ENCODE measurements at regions not wholly inside any gene's neighbourhood (a gene's known extent, or its start where the extent isn't known, plus 50 kb on each side); places are given as distances from the start of the nearest gene placed in this dataset.

DNA sequence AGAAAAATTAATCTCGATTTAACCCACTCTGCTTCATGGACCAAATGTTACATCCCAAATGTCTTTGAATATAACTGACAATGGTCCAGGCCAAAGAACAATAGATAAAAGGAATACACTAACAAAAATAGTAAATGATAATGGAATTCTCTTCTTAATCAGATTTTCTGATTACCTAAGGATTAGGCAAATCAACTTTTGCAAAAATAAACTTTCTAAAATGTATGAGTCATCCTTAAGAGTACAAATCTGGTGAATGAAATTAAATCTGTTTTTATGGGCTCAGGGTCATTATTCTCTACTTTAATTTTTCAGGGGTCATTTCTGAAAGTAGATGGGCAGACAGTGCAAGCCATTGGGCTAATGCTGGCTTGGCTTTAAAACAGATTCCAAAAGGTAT, 102.1 kb upstream of the FAM13C start:
- no peak overlapping the region for H3K27ac ChIP-seq
- H3K4me1 ChIP-seq, result no peaks in the 10 kb centered on the region
- no peak overlapping the region for H3K4me3 ChIP-seq
- DNase-seq (ENCODE audit: extremely low spot score in 2 of 2), result no peak
- intact Hi-C loops (cut with DNase I), result no loop called here
- TF ChIP-seq, protein P1, sequence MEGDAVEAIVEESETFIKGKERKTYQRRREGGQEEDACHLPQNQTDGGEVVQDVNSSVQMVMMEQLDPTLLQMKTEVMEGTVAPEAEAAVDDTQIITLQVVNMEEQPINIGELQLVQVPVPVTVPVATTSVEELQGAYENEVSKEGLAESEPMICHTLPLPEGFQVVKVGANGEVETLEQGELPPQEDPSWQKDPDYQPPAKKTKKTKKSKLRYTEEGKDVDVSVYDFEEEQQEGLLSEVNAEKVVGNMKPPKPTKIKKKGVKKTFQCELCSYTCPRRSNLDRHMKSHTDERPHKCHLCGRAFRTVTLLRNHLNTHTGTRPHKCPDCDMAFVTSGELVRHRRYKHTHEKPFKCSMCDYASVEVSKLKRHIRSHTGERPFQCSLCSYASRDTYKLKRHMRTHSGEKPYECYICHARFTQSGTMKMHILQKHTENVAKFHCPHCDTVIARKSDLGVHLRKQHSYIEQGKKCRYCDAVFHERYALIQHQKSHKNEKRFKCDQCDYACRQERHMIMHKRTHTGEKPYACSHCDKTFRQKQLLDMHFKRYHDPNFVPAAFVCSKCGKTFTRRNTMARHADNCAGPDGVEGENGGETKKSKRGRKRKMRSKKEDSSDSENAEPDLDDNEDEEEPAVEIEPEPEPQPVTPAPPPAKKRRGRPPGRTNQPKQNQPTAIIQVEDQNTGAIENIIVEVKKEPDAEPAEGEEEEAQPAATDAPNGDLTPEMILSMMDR (IDR thresholded peaks at IDR 0.05), result no peak
- no peak for TF ChIP-seq POLR2A (IDR thresholded peaks at IDR 0.05)
- TF ChIP-seq POLR2AphosphoS5 (IDR thresholded peaks at IDR 0.05; ENCODE audit: insufficient read depth in 1 of 2, low read depth in 1 of 2), result no peak
- H3K27me3 ChIP-seq, result no peaks in the 10 kb centered on the region
- H3K9me3 ChIP-seq, result no peaks in the 10 kb centered on the region
- H3K36me3 ChIP-seq, result no peaks in the 10 kb centered on the region

DNA sequence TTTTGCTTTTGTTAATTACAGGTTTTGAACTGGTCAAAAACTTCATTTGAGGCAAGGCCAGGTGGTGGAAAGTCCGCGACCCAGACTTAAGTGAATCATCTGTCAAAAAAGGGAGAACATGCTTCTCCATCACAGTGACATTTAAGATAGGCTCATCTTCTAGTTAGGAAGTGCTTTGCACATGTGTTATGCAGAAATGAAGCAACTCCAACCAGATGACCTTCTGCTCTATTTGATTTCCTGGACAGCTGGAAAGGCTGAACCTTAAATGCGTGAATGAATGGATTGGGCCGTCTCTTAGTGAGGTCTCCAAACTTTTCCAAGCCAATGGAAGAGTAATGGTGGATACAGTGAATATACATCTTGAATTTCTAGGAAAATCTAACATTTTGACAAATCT, 101.6 kb upstream of the FAM13C start:
- no peak for DNase-seq (ENCODE audit: extremely low spot score in 2 of 2)
- no peaks in the 10 kb centered on the region for H3K27me3 ChIP-seq
- TF ChIP-seq POLR2AphosphoS5 (IDR thresholded peaks at IDR 0.05; ENCODE audit: insufficient read depth in 1 of 2, low read depth in 1 of 2) (no peak), POLR2A (IDR thresholded peaks at IDR 0.05) (no peak)
- TF ChIP-seq, protein P1 (IDR thresholded peaks at IDR 0.05), result no peak
- H3K4me1 ChIP-seq, result no peaks in the 10 kb centered on the region
- no peak overlapping the region for H3K27ac ChIP-seq
- H3K9me3 ChIP-seq, result no peaks in the 10 kb centered on the region
- H3K36me3 ChIP-seq, result no peaks in the 10 kb centered on the region
- intact Hi-C loops (cut with DNase I), result no loop called here
- H3K4me3 ChIP-seq, result no peak overlapping the region

DNA sequence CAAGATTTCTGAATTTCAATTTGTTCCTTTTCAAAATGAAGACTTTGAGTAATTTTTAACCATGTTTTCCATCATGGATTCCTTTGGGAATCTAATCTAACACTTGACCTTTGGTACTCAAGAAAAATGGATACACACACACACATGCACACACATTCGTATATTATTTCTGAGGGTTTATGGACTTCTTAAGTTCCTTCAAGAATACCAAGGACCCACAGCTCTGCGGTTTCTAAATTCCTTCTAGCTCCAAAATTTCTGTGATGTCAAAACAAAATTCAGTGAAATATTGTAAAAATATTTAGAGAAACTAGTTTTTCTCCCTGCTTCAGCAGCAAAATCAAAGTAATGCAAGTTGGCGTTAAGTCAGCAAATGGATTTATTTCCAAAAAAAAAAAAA, 98.3 kb upstream of the FAM13C start:
- no peak overlapping the region for H3K27ac ChIP-seq
- H3K4me1 ChIP-seq, result no peaks in the 10 kb centered on the region
- H3K36me3 ChIP-seq, result no peaks in the 10 kb centered on the region
- no peak overlapping the region for H3K4me3 ChIP-seq
- no peaks in the 10 kb centered on the region for H3K9me3 ChIP-seq
- TF ChIP-seq, protein P1 (IDR thresholded peaks at IDR 0.05), result no peak
- TF ChIP-seq POLR2A (IDR thresholded peaks at IDR 0.05), result no peak
- no peak for TF ChIP-seq POLR2AphosphoS5 (IDR thresholded peaks at IDR 0.05; ENCODE audit: insufficient read depth in 1 of 2, low read depth in 1 of 2)
- DNase-seq (ENCODE audit: extremely low spot score in 2 of 2), result no peak
- intact Hi-C loops (cut with DNase I), result no loop called here
- no peaks in the 10 kb centered on the region for H3K27me3 ChIP-seq

DNA sequence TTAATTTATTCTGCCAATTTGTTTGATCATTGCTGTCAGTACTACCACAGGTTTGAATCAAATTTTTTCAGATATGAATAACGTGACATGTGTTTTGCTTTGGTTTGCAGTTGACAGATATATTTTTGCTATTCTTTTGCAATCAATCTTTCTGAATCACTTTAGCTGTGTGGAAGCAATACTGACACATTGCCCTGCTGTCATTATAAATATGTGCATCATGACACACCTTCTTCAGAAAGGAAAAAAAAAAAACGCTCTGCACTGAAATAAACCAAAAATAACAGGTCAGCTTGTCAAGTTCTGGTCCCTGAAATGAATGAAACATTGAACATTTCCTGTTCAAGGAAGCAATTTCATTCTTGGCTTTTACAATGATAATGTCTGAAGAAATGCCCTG, 93.8 kb upstream of the FAM13C start:
- DNase-seq (ENCODE audit: extremely low spot score in 2 of 2), result no peak

DNA sequence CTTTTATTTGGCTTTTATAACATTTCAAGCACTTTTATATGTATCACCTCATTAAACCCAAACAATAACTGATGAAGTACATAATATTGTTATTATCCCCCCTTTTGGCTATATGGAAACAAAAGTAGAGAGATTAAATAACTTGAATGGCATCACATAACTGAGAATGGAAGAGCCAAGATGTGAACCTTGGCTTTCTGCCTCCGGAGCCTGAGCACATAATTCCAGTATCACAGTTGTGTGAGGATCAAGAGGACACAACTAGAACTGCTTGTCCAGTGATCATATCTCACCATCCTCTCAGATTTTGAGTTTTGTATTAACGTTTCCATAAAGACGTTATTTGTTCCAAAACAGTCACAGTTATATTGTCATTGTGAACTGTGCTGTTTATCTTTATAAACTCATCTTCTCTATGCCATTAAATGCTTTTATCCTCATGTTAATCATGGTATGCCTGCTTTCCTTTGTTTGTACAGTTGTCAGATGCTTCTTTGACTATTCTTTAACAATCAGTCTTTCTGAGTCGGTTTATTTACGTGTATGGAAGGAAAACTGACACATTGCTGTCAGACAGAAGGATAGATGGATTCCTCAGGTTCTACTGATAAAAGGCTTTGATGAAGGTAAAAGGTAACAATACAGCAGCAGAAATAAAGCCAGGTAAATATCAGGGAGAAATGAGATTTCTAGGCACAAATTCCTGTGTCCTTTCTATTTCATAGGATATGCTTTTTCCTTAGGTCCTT, 92.0 kb upstream of the FAM13C start:
- Histone ChIP-seq H3K36me3 (no peaks in the 10 kb centered on the region), H3K4me3 (no peak overlapping the region), H3K4me1 (no peaks in the 10 kb centered on the region), H3K27me3 (no peaks in the 10 kb centered on the region), H3K9me3 (no peaks in the 10 kb centered on the region), H3K27ac (no peak overlapping the region)
- intact Hi-C loops (cut with DNase I), result no loop called here
- TF ChIP-seq POLR2AphosphoS5 (IDR thresholded peaks at IDR 0.05; ENCODE audit: insufficient read depth in 1 of 2, low read depth in 1 of 2) (no peak), POLR2A (IDR thresholded peaks at IDR 0.05) (no peak)
- TF ChIP-seq, protein P1 (IDR thresholded peaks at IDR 0.05), result no peak
- no peak for DNase-seq (ENCODE audit: extremely low spot score in 2 of 2)

More for the DNA sequence above, 93.8 kb upstream of the FAM13C start:
- Histone ChIP-seq H3K4me3 (no peak overlapping the region), H3K27ac (no peak overlapping the region), H3K4me1 (no peaks in the 10 kb centered on the region), H3K9me3 (no peaks in the 10 kb centered on the region), H3K36me3 (no peaks in the 10 kb centered on the region), H3K27me3 (no peaks in the 10 kb centered on the region)
- intact Hi-C loops (cut with DNase I), result no loop called here
- TF ChIP-seq, protein P1 (IDR thresholded peaks at IDR 0.05), result no peak
- no peak for TF ChIP-seq POLR2AphosphoS5 (IDR thresholded peaks at IDR 0.05; ENCODE audit: insufficient read depth in 1 of 2, low read depth in 1 of 2)
- no peak for TF ChIP-seq POLR2A (IDR thresholded peaks at IDR 0.05)

Data from vagina (tissue), 2 donors.